K562 (cell line): ENCODE measurements at regions not wholly inside any gene's neighbourhood (a gene's known extent, or its start where the extent isn't known, plus 50 kb on each side); places are given as distances from the start of the nearest gene placed in this dataset.

Experiments used
- ATAC-seq: fragments of 200-7000 bp; cut with Tn5 transposase; 3 replicates; pipeline ENCODE4 v1.9.1; 2020; ENCODE audit warnings: moderate library complexity
- BruUV-seq: library from RNA; stranded (reverse); fragments of 400-500 nt; replicated peaks from 2 replicates; lab custom pipeline; 2021; lab: Mats Ljungman, UMichigan
- CTCF ChIA-PET: fragments of 300-600 bp; formaldehyde crosslinking; extraction: SDS; loops from one replicate; lab custom pipeline; 2021; ENCODE audit warnings: low intra/inter-chr PET ratio; lab: Yijun Ruan, JAX
- POLR2A ChIA-PET: fragments of 300-600, 350-650 bp; sonication (Branson Sonifier 250); formaldehyde crosslinking; extraction: SDS; loops from one replicate; lab custom pipeline; 2021; ENCODE audit warnings: antibody characterized with exemption, inconsistent platforms; lab: Yijun Ruan, JAX
- DNase-seq, 4 experiments: peaks; one replicate each; pipeline versions ENCODE4 v3.0.0 to v3.0.0-alpha.2; 2011 to 2018; ENCODE audit warnings: low spot score in 3 of 4, mixed read lengths in 3 of 4; ENCODE audit errors: extremely low read depth in 1 of 4
- FAIRE-seq: peaks from 2 replicates; lab custom pipeline; 2011; peaks lifted over from hg19 to GRCh38; lab: Jason Lieb, UNC
- H2AFZ ChIP-seq: 2 replicates; pipeline ENCODE4 v1.6.0; 2011; ENCODE audit warnings: low read depth, low read length, control low read depth, inconsistent platforms
- H3K27ac ChIP-seq: fragments of 200-600 bp; 3 replicates; pipeline ENCODE4 v1.8.0; 2011; ENCODE audit warnings: low read depth, mild to moderate bottlenecking, control low read depth, inconsistent platforms, low read length, moderate library complexity, mixed read lengths; ENCODE audit errors: extremely low read depth
- H3K27me3 ChIP-seq, 2 experiments: fragments of 300-600 bp in 1 of 2; 2 replicates in 1 of 2; 3 replicates in 1 of 2; pipeline versions ENCODE4 v1.6.0 to v1.8.0; 2011; ENCODE audit warnings: inconsistent platforms in 2 of 2, low read length in 2 of 2, mild to moderate bottlenecking in 1 of 2, mixed read lengths in 1 of 2, moderate library complexity in 1 of 2; ENCODE audit not compliant: control insufficient read depth in 2 of 2, insufficient read depth in 2 of 2
- H3K36me3 ChIP-seq: fragments of 300-600 bp; 3 replicates; pipeline ENCODE4 v1.8.0; 2011; ENCODE audit warnings: mild to moderate bottlenecking, low read length, inconsistent platforms; ENCODE audit not compliant: control insufficient read depth, insufficient read depth
- H3K4me1 ChIP-seq, 2 experiments: fragments of 200-600 bp in 1 of 2; replicated peaks in 1 of 2; 2 replicates in 1 of 2; 3 replicates in 1 of 2; pipeline versions ENCODE4 v1.5.1 to v1.8.0; 2011; ENCODE audit warnings: inconsistent platforms in 2 of 2, low read length in 2 of 2, mild to moderate bottlenecking in 1 of 2, mixed read lengths in 1 of 2, moderate library complexity in 1 of 2; ENCODE audit not compliant: control insufficient read depth in 2 of 2, insufficient read depth in 2 of 2
- H3K4me2 ChIP-seq: 2 replicates; pipeline ENCODE4 v1.6.1; 2011; ENCODE audit warnings: low read length, control low read depth, inconsistent platforms, mixed read lengths; ENCODE audit not compliant: insufficient read depth
- H3K4me3 ChIP-seq: fragments of 200-600 bp; sonication (generic), shearing (Covaris generic); 2 replicates; pipeline ENCODE4 v1.5.1; 2016; ENCODE audit warnings: control low read depth, inconsistent platforms
- H3K79me2 ChIP-seq: fragments of 200-600 bp; 3 replicates; pipeline ENCODE4 v1.8.0; 2011; ENCODE audit warnings: low read length, inconsistent platforms; ENCODE audit not compliant: control insufficient read depth, insufficient read depth
- H3K9ac ChIP-seq, 2 experiments: 2 replicates each; pipeline versions ENCODE4 v1.6.0 to v1.6.1; 2011; ENCODE audit warnings: low read depth in 2 of 2, low read length in 2 of 2, control low read depth in 1 of 2, inconsistent platforms in 1 of 2, mild to moderate bottlenecking in 1 of 2, mixed read lengths in 1 of 2; ENCODE audit not compliant: insufficient read depth in 1 of 2
- H3K9me1 ChIP-seq: one replicate; pipeline ENCODE4 v1.6.0; 2011; ENCODE audit warnings: inconsistent platforms, mild to moderate bottlenecking, low read length, moderate library complexity; ENCODE audit not compliant: control insufficient read depth, insufficient read depth
- H3K9me3 ChIP-seq: replicated peaks from 2 replicates; pipeline ENCODE4 v1.5.1; 2011; ENCODE audit warnings: low read depth, low read length, inconsistent platforms; ENCODE audit not compliant: control insufficient read depth, insufficient read depth
- H4K20me1 ChIP-seq: replicated peaks from 2 replicates; pipeline ENCODE4 v1.6.1; 2011; ENCODE audit warnings: low read length, inconsistent platforms, mixed read lengths; ENCODE audit not compliant: control insufficient read depth, insufficient read depth
- DDX20 ChIP-seq: fragments of 450-650 bp; IDR thresholded peaks from 2 replicates; pipeline ENCODE4 v1.6.1; 2016; ENCODE audit warnings: missing genetic modification characterization, low read depth, mild to moderate bottlenecking, missing compliant biosample characterization, moderate library complexity
- ELK1 ChIP-seq: sonication (generic); formaldehyde crosslinking; IDR thresholded peaks from 2 replicates; pipeline ENCODE4 v1.8.1; 2022; ENCODE audit warnings: missing genetic modification reagents
- SMAD2 ChIP-seq: fragments of 150-350 bp; IDR thresholded peaks from 2 replicates; pipeline ENCODE4 v1.6.1; 2014; ENCODE audit warnings: low read depth, mild to moderate bottlenecking, low read length
- SPI1 ChIP-seq: IDR thresholded peaks from 2 replicates; pipeline ENCODE4 v1.6.1; 2011; ENCODE audit warnings: low read depth, low read length, control low read depth, borderline replicate concordance
- ZNF407 ChIP-seq: fragments of 450-650 bp; IDR thresholded peaks from 2 replicates; pipeline ENCODE4 v1.6.1; 2016; ENCODE audit warnings: low read depth
- WGBS: fragments of 100-300 bp; shearing (Covaris generic); methylation state at CpG from one replicate; pipeline ENCODE4 v1.1.6; 2016; ENCODE audit warnings: low coverage, mixed read lengths; ENCODE audit not compliant: insufficient coverage; ENCODE audit errors: missing lambda C conversion rate; 5-methylcytosine and 5-hydroxymethylcytosine counted together
- in situ Hi-C: fragments of 300-500 bp; cut with MboI; formaldehyde crosslinking; loops from 4 replicates; pipeline ENCODE4 v1.15.0; 2018; ENCODE audit warnings: inconsistent platforms, mixed read lengths
- intact Hi-C: fragments of 100-400 bp; cut with micrococcal nuclease; formaldehyde crosslinking; loops from 2 replicates; pipeline ENCODE4 v1.14.2; 2022

- Histone ChIP-seq H3K4me1 (no peaks in the 10 kb centered on the region), H3K27me3 (no peaks in the 10 kb centered on the region), H3K9me3 (no peaks in the 10 kb centered on the region; the same call in 1 of the 2 replicates), H4K20me1 (no peaks in the 10 kb centered on the region), H3K79me2 (no peaks in the 10 kb centered on the region), H3K9ac (no peak overlapping the region), H3K4me2 (no peak overlapping the region), H3K27ac (no peak overlapping the region), H3K36me3 (no peaks in the 10 kb centered on the region), H3K4me3 (no peak overlapping the region), H2AFZ (no peak overlapping the region), H3K9me1 (no peaks in the 10 kb centered on the region)
- BruUV-seq: no TSS peak
- WGBS: 0% methylated on average over 2 of the region's 2 CpGs
- ChIA-PET CTCF (no interaction called here), POLR2A (no interaction called here)
- ATAC-seq (no peak), DNase-seq (no peak), FAIRE-seq (no peak)
- intact Hi-C loops (no loop called here), in situ Hi-C loops (no loop called here)
- no peak for TF ChIP-seq ELK1 (CRISPR knock-in tag)
- TF ChIP-seq SMAD2: no peak
- TF ChIP-seq DDX20 (tag): no peak
- TF ChIP-seq ZNF407: no peak
- no peak for TF ChIP-seq SPI1
These were observed 106.7 kb downstream of the ZIC4 start for GRCh38 chr3:147299656-147300055.
